HCT116 (cell line): ENCODE measurements at regions not wholly inside any gene's neighbourhood (a gene's known extent, or its start where the extent isn't known, plus 50 kb on each side); places are given as distances from the start of the nearest gene placed in this dataset.

Experiments used
- ATAC-seq: fragments of 200-7000 bp; cut with Tn5 transposase; 2 replicates; pipeline ENCODE4 v1.9.1; 2020; ENCODE audit warnings: mild to moderate bottlenecking, moderate library complexity
- BruUV-seq: library from RNA; stranded (reverse); fragments of 400-500 nt; replicated peaks from 2 replicates; lab custom pipeline; 2021; lab: Mats Ljungman, UMichigan
- CTCF ChIA-PET: fragments of 300-600 bp; sonication (Branson Sonifier 250); formaldehyde crosslinking; loops from one replicate; lab custom pipeline; 2021; ENCODE audit warnings: antibody characterized with exemption; lab: Charles Lee
- POLR2A ChIA-PET: fragments of 300-600, 350-600 bp; sonication (Branson Sonifier 250); formaldehyde crosslinking; loops from one replicate; lab custom pipeline; 2021; ENCODE audit warnings: antibody characterized with exemption; lab: Charles Lee
- RAD21 ChIA-PET, 2 experiments: fragments of 300-600 bp; sonication (Branson Sonifier 250); formaldehyde crosslinking; loops; one replicate each; lab custom pipeline; 2023; ENCODE audit warnings: low total read pairs in 2 of 2; ENCODE audit not compliant: uncharacterized antibody in 2 of 2, unreplicated experiment in 2 of 2, low non-redundant PET in 1 of 2; lab: Charles Lee
- DNase-seq: peaks from one replicate; pipeline ENCODE4 v3.0.0-alpha.2; 2010; ENCODE audit warnings: low read depth, low spot score
- H2AFZ ChIP-seq: fragments of 200-600 bp; shearing (Covaris generic), sonication (generic); 2 replicates; pipeline ENCODE4 v1.6.1; 2017; ENCODE audit warnings: low read depth, mixed run types, mixed read lengths, antibody characterized with exemption, low read length; ENCODE audit not compliant: poor library complexity, severe bottlenecking
- H3K27ac ChIP-seq: 2 replicates; pipeline ENCODE4 v1.5.1; 2012; ENCODE audit warnings: low read depth, low read length
- H3K27me3 ChIP-seq: fragments of 200-600 bp; sonication (generic); 2 replicates; pipeline ENCODE4 v1.6.1; 2016; ENCODE audit warnings: mixed run types, low read length, mixed read lengths; ENCODE audit not compliant: insufficient read depth
- H3K36me3 ChIP-seq, 2 experiments: fragments of 200-500 bp in 1 of 2; fragments of 200-600 bp in 1 of 2; sonication (Bioruptor generic) in 1 of 2; sonication (generic) in 1 of 2; 2 replicates each; pipeline versions ENCODE4 v1.5.1 to v1.6.1; 2014 to 2016; ENCODE audit warnings: low read length in 2 of 2, inconsistent platforms in 1 of 2, mixed read lengths in 1 of 2, mixed run types in 1 of 2; ENCODE audit not compliant: insufficient read depth in 2 of 2, control insufficient read depth in 1 of 2
- H3K4me1 ChIP-seq, 2 experiments: fragments of 200-600 bp in 1 of 2; sonication (generic) in 1 of 2; 2 replicates each; pipeline versions ENCODE4 v1.5.1 to v1.6.1; 2012 to 2017; ENCODE audit warnings: low read length in 2 of 2, inconsistent platforms in 1 of 2, mild to moderate bottlenecking in 1 of 2, mixed read lengths in 1 of 2, mixed run types in 1 of 2, moderate library complexity in 1 of 2; ENCODE audit not compliant: insufficient read depth in 2 of 2, control insufficient read depth in 1 of 2
- H3K4me2 ChIP-seq: fragments of 200-600 bp; sonication (generic); 2 replicates; pipeline ENCODE4 v1.6.1; 2017; ENCODE audit warnings: mixed run types, low read length, mixed read lengths
- H3K4me3 ChIP-seq, 2 experiments: fragments of 200-600 bp in 1 of 2; sonication (generic) in 1 of 2; replicated peaks in 1 of 2; 2 replicates each; pipeline ENCODE4 v1.5.1; 2011 to 2016; ENCODE audit warnings: low read length in 2 of 2, control low read depth in 1 of 2, low read depth in 1 of 2, mild to moderate bottlenecking in 1 of 2, mixed read lengths in 1 of 2, mixed run types in 1 of 2
- H3K79me2 ChIP-seq: fragments of 200-600 bp; sonication (generic); 2 replicates; pipeline ENCODE4 v1.6.1; 2017; ENCODE audit warnings: mild to moderate bottlenecking, mixed run types, low read length, moderate library complexity, mixed read lengths; ENCODE audit not compliant: insufficient read depth
- H3K9ac ChIP-seq: fragments of 200-600 bp; sonication (generic); 2 replicates; pipeline ENCODE4 v1.6.1; 2016; ENCODE audit warnings: low read length, mixed read lengths
- H3K9me2 ChIP-seq: fragments of 200-600 bp; sonication (generic), shearing (Covaris generic); 2 replicates; pipeline ENCODE4 v1.6.1; 2017; ENCODE audit warnings: mixed run types, mild to moderate bottlenecking, moderate library complexity; ENCODE audit not compliant: insufficient read depth
- H3K9me3 ChIP-seq, 2 experiments: fragments of 200-500 bp in 1 of 2; fragments of 200-600 bp in 1 of 2; sonication (Bioruptor generic) in 1 of 2; sonication (generic) in 1 of 2; 2 replicates each; pipeline ENCODE4 v1.6.1; 2014 to 2017; ENCODE audit warnings: low read length in 2 of 2, mixed read lengths in 2 of 2, inconsistent platforms in 1 of 2, low read depth in 1 of 2, mild to moderate bottlenecking in 1 of 2, mixed run types in 1 of 2, moderate library complexity in 1 of 2; ENCODE audit not compliant: control insufficient read depth in 1 of 2, insufficient read depth in 1 of 2
- H4K20me1 ChIP-seq: fragments of 200-600 bp; sonication (generic), shearing (Covaris generic); 2 replicates; pipeline ENCODE4 v1.6.1; 2017; ENCODE audit warnings: mixed run types, mild to moderate bottlenecking, moderate library complexity; ENCODE audit not compliant: insufficient read depth
- CBX3 ChIP-seq: IDR thresholded peaks from 2 replicates; pipeline ENCODE4 v1.6.1; 2012; ENCODE audit warnings: low read depth
- CTCF ChIP-seq, 3 experiments: fragments of 200-600 bp in 1 of 3; sonication (generic) in 1 of 3; IDR thresholded peaks in 2 of 3; conservative IDR thresholded peaks in 1 of 3; 2 replicates each; pipeline ENCODE4 v1.5.1; 2012 to 2017; ENCODE audit warnings: low read depth in 2 of 3, low read length in 2 of 3, antibody characterized with exemption in 1 of 3, borderline replicate concordance in 1 of 3, control low read depth in 1 of 3, mild to moderate bottlenecking in 1 of 3, mixed read lengths in 1 of 3, mixed run types in 1 of 3, moderate library complexity in 1 of 3; ENCODE audit not compliant: insufficient read depth in 1 of 3
- FOSL1 ChIP-seq: IDR thresholded peaks from 2 replicates; pipeline ENCODE4 v1.6.1; 2012; ENCODE audit warnings: low read depth
- SRF ChIP-seq: IDR thresholded peaks from 2 replicates; pipeline ENCODE4 v1.6.1; 2012; ENCODE audit warnings: low read depth
- intact Hi-C: fragments of 100-400 bp; cut with micrococcal nuclease; formaldehyde crosslinking; loops from 2 replicates; pipeline ENCODE4 v1.10.0; 2022
- TF ChIP-seq, protein P1 (sequence below): IDR thresholded peaks from 2 replicates; pipeline ENCODE4 v1.6.1; 2011; ENCODE audit warnings: mild to moderate bottlenecking, low read length, moderate library complexity; ENCODE audit not compliant: insufficient replicate concordance; ENCODE audit errors: extremely low read depth

- Histone ChIP-seq H2AFZ (no peak overlapping the region), H3K9me3 (no peaks in the 10 kb centered on the region), H3K27ac (no peak overlapping the region), H3K4me3 (no peak overlapping the region), H3K4me1 (peaks cover 0 to 4% of the 10 kb centered on the region in 2 experiments; a peak in 1 of 4 replicates), H4K20me1 (no peaks in the 10 kb centered on the region), H3K27me3 (no peaks in the 10 kb centered on the region), H3K9ac (no peak overlapping the region), H3K79me2 (no peaks in the 10 kb centered on the region), H3K4me2 (no peak overlapping the region), H3K9me2 (no peaks in the 10 kb centered on the region), H3K36me3 (no peaks in the 10 kb centered on the region)
- TF ChIP-seq FOSL1 (no peak), SRF (no peak), CBX3 (no peak)
- DNase-seq (no peak), ATAC-seq (no peak)
- ChIA-PET POLR2A (no interaction called here), RAD21 (no interaction called here), CTCF (no interaction called here)
- intact Hi-C loops = no loop called here
- BruUV-seq = no TSS peak
Observed at GRCh38 chr15:79541196-79541595, 109.1 kb downstream of the MINAR1 start.

DNA sequence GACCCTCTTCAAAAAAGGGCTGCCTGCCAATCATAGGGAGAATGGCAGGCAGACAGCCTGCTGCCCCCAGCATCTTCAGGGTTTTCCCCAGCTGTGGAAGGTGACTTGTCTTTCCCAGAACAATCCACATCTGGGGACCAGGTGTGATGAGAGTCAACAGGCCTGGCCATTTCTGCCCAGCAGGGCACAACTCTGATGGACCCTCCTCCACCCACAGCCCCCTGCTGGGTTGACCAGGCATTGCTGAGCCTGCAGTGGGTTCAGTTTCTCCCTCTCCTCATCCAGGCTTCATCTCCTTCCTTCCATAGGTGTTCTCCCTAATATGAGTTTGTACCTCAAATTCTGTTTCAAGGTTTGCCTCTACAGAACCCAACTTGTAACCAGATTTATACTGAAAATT lies 111.0 kb downstream of the MINAR1 start:
- H3K9me3 ChIP-seq = no peaks in the 10 kb centered on the region
- no peak overlapping the region for H3K27ac ChIP-seq
- no peak overlapping the region for H3K9ac ChIP-seq
- DNase-seq (no peak), ATAC-seq (no peak)
- intact Hi-C loops = no loop called here
- no peaks in the 10 kb centered on the region for H3K27me3 ChIP-seq
- no peaks in the 10 kb centered on the region for H3K9me2 ChIP-seq
- H4K20me1 ChIP-seq = no peaks in the 10 kb centered on the region
- ChIA-PET RAD21 (no interaction called here), CTCF (no interaction called here), POLR2A (no interaction called here)
- H2AFZ ChIP-seq = no peak overlapping the region
- H3K4me2 ChIP-seq = no peak overlapping the region
- peaks cover 0 to 4% of the 10 kb centered on the region in 2 experiments; a peak in 1 of 4 replicates for H3K4me1 ChIP-seq
- no peaks in the 10 kb centered on the region for H3K36me3 ChIP-seq
- no peak overlapping the region for H3K4me3 ChIP-seq
- H3K79me2 ChIP-seq = no peaks in the 10 kb centered on the region
- peak in 2 of 3 experiments; percentile 16 to 27; a peak in 2 of 6 replicates for TF ChIP-seq CTCF (IDR thresholded peaks at IDR 0.05 in 2 of 3, conservative IDR thresholded peaks at IDR 0.05 in 1 of 3; ENCODE audit: borderline replicate concordance in 1 of 3, insufficient read depth in 1 of 3, low read depth in 2 of 3, low read length in 2 of 3)
- TF ChIP-seq, protein P1, sequence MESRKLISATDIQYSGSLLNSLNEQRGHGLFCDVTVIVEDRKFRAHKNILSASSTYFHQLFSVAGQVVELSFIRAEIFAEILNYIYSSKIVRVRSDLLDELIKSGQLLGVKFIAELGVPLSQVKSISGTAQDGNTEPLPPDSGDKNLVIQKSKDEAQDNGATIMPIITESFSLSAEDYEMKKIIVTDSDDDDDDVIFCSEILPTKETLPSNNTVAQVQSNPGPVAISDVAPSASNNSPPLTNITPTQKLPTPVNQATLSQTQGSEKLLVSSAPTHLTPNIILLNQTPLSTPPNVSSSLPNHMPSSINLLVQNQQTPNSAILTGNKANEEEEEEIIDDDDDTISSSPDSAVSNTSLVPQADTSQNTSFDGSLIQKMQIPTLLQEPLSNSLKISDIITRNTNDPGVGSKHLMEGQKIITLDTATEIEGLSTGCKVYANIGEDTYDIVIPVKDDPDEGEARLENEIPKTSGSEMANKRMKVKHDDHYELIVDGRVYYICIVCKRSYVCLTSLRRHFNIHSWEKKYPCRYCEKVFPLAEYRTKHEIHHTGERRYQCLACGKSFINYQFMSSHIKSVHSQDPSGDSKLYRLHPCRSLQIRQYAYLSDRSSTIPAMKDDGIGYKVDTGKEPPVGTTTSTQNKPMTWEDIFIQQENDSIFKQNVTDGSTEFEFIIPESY = no peak
- BruUV-seq = no TSS peak
